MM.1S (cell line): ENCODE measurements at regions not wholly inside any gene's neighbourhood (a gene's known extent, or its start where the extent isn't known, plus 50 kb on each side); places are given as distances from the start of the nearest gene placed in this dataset.

Experiments used
- DNase-seq: peaks from one replicate; pipeline ENCODE4 v3.0.0-alpha.2; 2015
- H2AFZ ChIP-seq: fragments of 300-600 bp; sonication (generic); 2 replicates; pipeline ENCODE4 v1.6.0; 2016; ENCODE audit warnings: antibody characterized with exemption, low read length
- H3F3A ChIP-seq: fragments of 300-600 bp; sonication (generic); 2 replicates; pipeline ENCODE4 v1.6.1; 2016; ENCODE audit warnings: mild to moderate bottlenecking, antibody characterized with exemption, low read length, moderate library complexity, mixed read lengths; ENCODE audit not compliant: insufficient read depth
- H3K27ac ChIP-seq: fragments of 300-600 bp; sonication (generic); 2 replicates; pipeline ENCODE4 v1.5.1; 2016; ENCODE audit warnings: mild to moderate bottlenecking, low read length
- H3K27me3 ChIP-seq: fragments of 300-600 bp; sonication (generic); replicated peaks from 2 replicates; pipeline ENCODE4 v1.6.0; 2016; ENCODE audit warnings: low read length; ENCODE audit not compliant: insufficient read depth
- H3K36me3 ChIP-seq: fragments of 300-600 bp; sonication (generic); replicated peaks from 2 replicates; pipeline ENCODE4 v1.6.1; 2016; ENCODE audit warnings: mild to moderate bottlenecking, low read length, mixed read lengths; ENCODE audit not compliant: insufficient read depth
- H3K4me1 ChIP-seq: fragments of 300-600 bp; sonication (generic); 2 replicates; pipeline ENCODE4 v1.6.1; 2016; ENCODE audit warnings: low read length, mixed read lengths
- H3K4me2 ChIP-seq: fragments of 300-600 bp; sonication (generic); 2 replicates; pipeline ENCODE4 v1.6.0; 2016; ENCODE audit warnings: low read depth, low read length
- H3K4me3 ChIP-seq: fragments of 300-600 bp; sonication (generic); 2 replicates; pipeline ENCODE4 v1.5.1; 2016; ENCODE audit warnings: low read length, mixed read lengths
- H3K79me2 ChIP-seq: fragments of 300-600 bp; sonication (generic); 2 replicates; pipeline ENCODE4 v1.6.1; 2016; ENCODE audit warnings: mixed run types, low read length, mixed read lengths
- H3K9ac ChIP-seq: fragments of 300-600 bp; sonication (generic); 2 replicates; pipeline ENCODE4 v1.6.1; 2016; ENCODE audit warnings: low read length, mixed read lengths
- H3K9me2 ChIP-seq: fragments of 300-600 bp; sonication (generic); replicated peaks from 2 replicates; pipeline ENCODE4 v1.6.1; 2016; ENCODE audit warnings: mild to moderate bottlenecking, low read length, mixed read lengths; ENCODE audit not compliant: insufficient read depth
- H3K9me3 ChIP-seq: fragments of 300-600 bp; sonication (generic); replicated peaks from 2 replicates; pipeline ENCODE4 v1.6.1; 2016; ENCODE audit warnings: mild to moderate bottlenecking, low read length, mixed read lengths; ENCODE audit not compliant: insufficient read depth
- H4K20me1 ChIP-seq: fragments of 300-600 bp; sonication (generic); 2 replicates; pipeline ENCODE4 v1.6.1; 2016; ENCODE audit warnings: mild to moderate bottlenecking, low read length, moderate library complexity, mixed read lengths; ENCODE audit not compliant: insufficient read depth
- CTCF ChIP-seq: fragments of 300-600 bp; sonication (generic); IDR thresholded peaks from 2 replicates; pipeline ENCODE4 v1.5.1; 2016; ENCODE audit warnings: antibody characterized with exemption, low read length, mixed read lengths
- EZH2 ChIP-seq: fragments of 300-600 bp; sonication (generic); optimal IDR thresholded peaks from 2 replicates; pipeline ENCODE3; 2017; ENCODE audit warnings: low read depth, mild to moderate bottlenecking, antibody characterized with exemption, low read length, mixed read lengths
- EZH2phosphoT487 ChIP-seq: fragments of 300-600 bp; sonication (generic); IDR thresholded peaks from 2 replicates; pipeline ENCODE4 v1.6.1; 2018; ENCODE audit warnings: antibody characterized with exemption, low read length

DNA sequence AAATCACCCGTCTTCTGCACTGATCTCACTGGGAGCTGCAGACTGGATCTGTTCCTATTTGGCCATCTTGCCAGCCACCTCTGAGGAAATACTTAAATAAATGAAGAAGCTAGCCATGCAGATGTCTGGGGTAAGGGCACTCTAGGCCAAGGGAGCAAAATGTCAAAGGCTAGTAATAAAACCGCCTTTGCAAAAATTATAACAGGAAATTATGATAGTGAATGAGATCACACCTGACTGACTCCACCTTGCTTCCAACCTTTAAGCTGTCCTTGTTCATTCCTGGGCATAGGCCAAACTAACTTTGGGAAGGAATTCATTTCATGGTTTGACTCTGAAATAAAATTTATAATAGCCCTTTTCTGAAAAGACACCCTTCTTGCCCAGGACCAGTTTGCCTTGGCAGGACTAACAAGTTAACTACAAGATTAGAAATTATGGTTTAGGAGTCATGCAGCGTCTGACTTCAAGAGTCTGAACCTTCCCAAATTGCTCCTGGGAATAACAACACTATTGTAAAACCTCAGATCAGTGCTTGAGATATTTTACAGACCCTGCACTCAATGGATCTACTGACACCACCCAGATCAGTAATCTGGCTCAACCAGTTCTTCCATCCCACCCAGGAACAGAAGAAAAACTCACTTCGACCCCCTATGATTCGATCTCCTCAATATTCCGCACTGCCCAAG, 246.9 kb upstream of the HDX start:
- no peak overlapping the region for H3K9ac ChIP-seq
- H2AFZ ChIP-seq = no peak overlapping the region
- no peaks in the 10 kb centered on the region for H3K36me3 ChIP-seq
- no peaks in the 10 kb centered on the region for H3F3A ChIP-seq
- no peaks in the 10 kb centered on the region for H4K20me1 ChIP-seq
- H3K4me1 ChIP-seq = no peaks in the 10 kb centered on the region
- no peak overlapping the region for H3K4me3 ChIP-seq
- H3K79me2 ChIP-seq = no peaks in the 10 kb centered on the region
- no peaks in the 10 kb centered on the region for H3K27me3 ChIP-seq
- H3K9me2 ChIP-seq = no peaks in the 10 kb centered on the region
- no peak overlapping the region for H3K27ac ChIP-seq
- H3K4me2 ChIP-seq = no peak overlapping the region
- DNase-seq = no peak
- no peaks in the 10 kb centered on the region for H3K9me3 ChIP-seq
- no peak for TF ChIP-seq EZH2
- no peak for TF ChIP-seq EZH2phosphoT487
- TF ChIP-seq CTCF = no peak

- Histone ChIP-seq H3K27me3 (no peaks in the 10 kb centered on the region), H3K9me3 (no peaks in the 10 kb centered on the region), H3K79me2 (no peaks in the 10 kb centered on the region), H3K4me2 (no peak overlapping the region), H3K27ac (no peak overlapping the region), H4K20me1 (no peaks in the 10 kb centered on the region), H3K9ac (no peak overlapping the region), H3K36me3 (no peaks in the 10 kb centered on the region), H3F3A (no peaks in the 10 kb centered on the region), H3K4me1 (no peaks in the 10 kb centered on the region), H3K9me2 (no peaks in the 10 kb centered on the region), H3K4me3 (no peak overlapping the region), H2AFZ (no peak overlapping the region)
- no peak for DNase-seq
- TF ChIP-seq CTCF (no peak), EZH2phosphoT487 (no peak), EZH2 (no peak)
Observed at GRCh38 chrX:84760560-84760959, 243.1 kb upstream of the APOOL start.

GRCh38 chrX:84796321-84796720, 207.4 kb upstream of the APOOL start:
- no peaks in the 10 kb centered on the region for H3K36me3 ChIP-seq
- TF ChIP-seq EZH2 (no peak), EZH2phosphoT487 (no peak), CTCF (no peak)
- H3K4me2 ChIP-seq = no peak overlapping the region
- H4K20me1 ChIP-seq = no peaks in the 10 kb centered on the region
- H3K27me3 ChIP-seq = no peaks in the 10 kb centered on the region
- no peak overlapping the region for H3K27ac ChIP-seq
- no peaks in the 10 kb centered on the region for H3F3A ChIP-seq
- no peak overlapping the region for H3K9ac ChIP-seq
- no peak overlapping the region for H2AFZ ChIP-seq
- H3K9me2 ChIP-seq = no peaks in the 10 kb centered on the region
- H3K79me2 ChIP-seq = no peaks in the 10 kb centered on the region
- no peak overlapping the region for H3K4me3 ChIP-seq
- H3K4me1 ChIP-seq = no peaks in the 10 kb centered on the region
- H3K9me3 ChIP-seq = no peaks in the 10 kb centered on the region
- no peak for DNase-seq
